ENCODE measurements at regions not wholly inside any gene's neighbourhood (a gene's known extent, or its start where the extent isn't known, plus 50 kb on each side); places are given as distances from the start of the nearest gene placed in this dataset.

- ChIA-PET POLR2A (ENCODE audit: unreplicated experiment) (no interaction called here), CTCF (no interaction called here)
- intact Hi-C loops (cut with micrococcal nuclease), result no loop called here
- H3K9ac ChIP-seq (ENCODE audit: low read depth, low read length), result no peak overlapping the region
- H4K20me1 ChIP-seq (ENCODE audit: insufficient read depth, low read length), result no peaks in the 10 kb centered on the region
- no peak overlapping the region for H2BK15ac ChIP-seq (ENCODE audit: low read depth, low read length)
- DNase-seq (no peak), ATAC-seq (ENCODE audit: low read depth) (no peak)
- H3K79me1 ChIP-seq (ENCODE audit: low read depth in 1 of 2, low read length in 2 of 2), result no peaks in the 10 kb centered on the region
- no peak overlapping the region for H3K4me3 ChIP-seq (ENCODE audit: insufficient read depth, low read depth, low read length)
- no peak overlapping the region for H3K4me2 ChIP-seq (ENCODE audit: low read depth, low read length)
- no peaks in the 10 kb centered on the region for H3K27me3 ChIP-seq (ENCODE audit: control insufficient read depth, insufficient read depth, low read length)
- no TSS peak for BruUV-seq (replicated peaks)
- H2AK5ac ChIP-seq (ENCODE audit: low read depth, low read length), result no peak overlapping the region
- no peak overlapping the region for H4K91ac ChIP-seq (ENCODE audit: insufficient read depth, low read depth, low read length)
- no peak overlapping the region for H2AK9ac ChIP-seq (replicated peaks; ENCODE audit: low read depth, low read length, poor library complexity)
- no peak overlapping the region for H3K4ac ChIP-seq (ENCODE audit: low read depth, low read length)
- no peaks in the 10 kb centered on the region for H3K36me3 ChIP-seq (ENCODE audit: control insufficient read depth, insufficient read depth, low read length)
- H3K4me1 ChIP-seq (ENCODE audit: control insufficient read depth, insufficient read depth, low read length), result peaks cover 14% of the 10 kb centered on the region
- H3K9me1 ChIP-seq (ENCODE audit: insufficient read depth, low read length), result no peaks in the 10 kb centered on the region
- no peak overlapping the region for H3K14ac ChIP-seq (replicated peaks; ENCODE audit: low read depth, low read length)
- no peak overlapping the region for H3K23ac ChIP-seq (ENCODE audit: low read depth, low read length)
- H4K5ac ChIP-seq (ENCODE audit: low read depth, low read length), result no peak overlapping the region
- TF ChIP-seq RFX5 (IDR thresholded peaks at IDR 0.05; ENCODE audit: low read depth, low read length), result no peak
- no peak for TF ChIP-seq RCOR1 (IDR thresholded peaks at IDR 0.05; ENCODE audit: insufficient replicate concordance, low read length)
- no peak for TF ChIP-seq CEBPB (IDR thresholded peaks at IDR 0.05; ENCODE audit: low read depth, low read length)
- no peak for TF ChIP-seq NFE2L2 (IDR thresholded peaks at IDR 0.05; ENCODE audit: low read depth, low read length)
- TF ChIP-seq CHD1 (IDR thresholded peaks at IDR 0.05; ENCODE audit: low read depth, low read length), result no peak
- TF ChIP-seq ELK1 (IDR thresholded peaks at IDR 0.05; ENCODE audit: borderline replicate concordance, low read depth, low read length), result no peak
- no peak for TF ChIP-seq BHLHE40 (IDR thresholded peaks at IDR 0.05; ENCODE audit: low read depth, low read length)
- TF ChIP-seq MAZ (IDR thresholded peaks at IDR 0.05; ENCODE audit: borderline replicate concordance, low read depth, low read length), result no peak
- no peak for TF ChIP-seq FOS (IDR thresholded peaks at IDR 0.05; ENCODE audit: low read depth, low read length)
- TF ChIP-seq POLR2A (IDR thresholded peaks at IDR 0.05; ENCODE audit: low read depth, low read length), result no peak
- dilution Hi-C loops (cut with HindIII; ENCODE audit: low sequenced_read_pairs, unreplicated experiment), result no loop called here
- 100% methylated on average over 1 of the region's 9 CpGs; no CpG with 5 or more reads in 1 of the 2 experiments for WGBS, 2 experiments (ENCODE audit: extremely low coverage in 2 of 2, insufficient read length in 1 of 2)
- H4K8ac ChIP-seq (ENCODE audit: low read depth in 2 of 2, low read length in 2 of 2), result no peak overlapping the region
- H3K9me3 ChIP-seq (ENCODE audit: control insufficient read depth, insufficient read depth, low read length), result no peaks in the 10 kb centered on the region
- H3K56ac ChIP-seq (ENCODE audit: extremely low read depth, insufficient read depth, low read length), result no peak overlapping the region
- H3K18ac ChIP-seq (ENCODE audit: low read depth, low read length), result no peak overlapping the region
- no peak overlapping the region for H2BK5ac ChIP-seq (ENCODE audit: low read depth, low read length, poor library complexity, severe bottlenecking)
- no peak overlapping the region for H3K27ac ChIP-seq (ENCODE audit: insufficient read depth, low read length)
- no peak overlapping the region for H2AFZ ChIP-seq (replicated peaks; ENCODE audit: low read length, poor library complexity)
- no peak overlapping the region; the same call in 1 of the 2 replicates for H2BK20ac ChIP-seq (ENCODE audit: low read depth, low read length)
- in situ Hi-C loops (cut with MboI; ENCODE audit: low sequenced_read_pairs), result no loop called here
- H2BK120ac ChIP-seq (ENCODE audit: low read depth, low read length), result no peak overlapping the region
Measured at GRCh38 chr16:51543971-51544370, 392.9 kb upstream of the SALL1 start.

All from IMR-90 (cell line).